Ovary (tissue), 7 donors: ENCODE measurements at regions not wholly inside any gene's neighbourhood (a gene's known extent, or its start where the extent isn't known, plus 50 kb on each side); places are given as distances from the start of the nearest gene placed in this dataset.

Experiments used
- DNase-seq, 5 donors: peaks; one replicate each; pipeline ENCODE4 v3.0.0-alpha.2; 2019 to 2020
- H3K27ac ChIP-seq, 2 donors: fragments of 200-600 bp; one replicate each; pipeline versions ENCODE4 v1.5.1 to v1.8.0; 2019 to 2022
- H3K27me3 ChIP-seq: fragments of 200-600 bp; one replicate; pipeline ENCODE4 v1.8.0; 2022
- H3K36me3 ChIP-seq: fragments of 200-600 bp; sonication (generic); one replicate; pipeline ENCODE4 v1.5.1; 2019
- H3K4me1 ChIP-seq: one replicate; pipeline ENCODE4 v1.8.1; 2013; ENCODE audit warnings: mild to moderate bottlenecking, moderate library complexity; ENCODE audit not compliant: insufficient read depth
- H3K4me3 ChIP-seq: fragments of 200-600 bp; sonication (generic); one replicate; pipeline ENCODE4 v1.5.1; 2017
- H3K9me3 ChIP-seq, 2 donors: fragments of 200-600 bp in 1 of 2; sonication (generic) in 1 of 2; one replicate each; pipeline versions ENCODE4 v1.5.1 to v1.8.1; 2013 to 2019; ENCODE audit warnings: mild to moderate bottlenecking in 1 of 2, moderate library complexity in 1 of 2
- EP300 ChIP-seq: sonication (generic); formaldehyde crosslinking; IDR thresholded peaks from one replicate; pipeline ENCODE4 v1.6.1; 2017; ENCODE audit warnings: antibody characterized with exemption
- POLR2A ChIP-seq: fragments of 450-650 bp; IDR thresholded peaks from one replicate; pipeline ENCODE4 v1.6.1; 2017; ENCODE audit warnings: antibody characterized with exemption, mild to moderate bottlenecking, moderate library complexity
- WGBS, 3 donors: extraction: QIAGEN DNeasy Blood & Tissue Kit in 1 of 3; methylation state at CpG; one replicate each; pipeline versions ENCODE4 v1.1.5 to v1.1.7; 2013 to 2017; 5-methylcytosine and 5-hydroxymethylcytosine counted together
- intact Hi-C, 4 donors: fragments of 100-400 bp; cut with DNase I; formaldehyde crosslinking; loops; one replicate each; pipeline versions ENCODE4 v1.11.0 to v1.15.1; 2022 to 2023
- TF ChIP-seq, protein P1 (sequence below), 3 donors: fragments of 450-650 bp in 2 of 3; fragments of 200-600 bp in 1 of 3; IDR thresholded peaks; one replicate each; pipeline versions ENCODE4 v1.5.1 to v1.8.0; 2016 to 2022; ENCODE audit warnings: antibody characterized with exemption in 3 of 3, mild to moderate bottlenecking in 1 of 3
- donor health status: DM: no; HTN: no; CAD: no; lungs with moderate emphysema.
- donor health status: DM: no; HTN: no; CAD: no.
- donor health status: Bipolar disorder and iron deficiency.
- donor health status: DM: no; HTN: no; CAD: no.
- donor health status: DM: yes; HTN: yes; CAD: no.

DNA sequence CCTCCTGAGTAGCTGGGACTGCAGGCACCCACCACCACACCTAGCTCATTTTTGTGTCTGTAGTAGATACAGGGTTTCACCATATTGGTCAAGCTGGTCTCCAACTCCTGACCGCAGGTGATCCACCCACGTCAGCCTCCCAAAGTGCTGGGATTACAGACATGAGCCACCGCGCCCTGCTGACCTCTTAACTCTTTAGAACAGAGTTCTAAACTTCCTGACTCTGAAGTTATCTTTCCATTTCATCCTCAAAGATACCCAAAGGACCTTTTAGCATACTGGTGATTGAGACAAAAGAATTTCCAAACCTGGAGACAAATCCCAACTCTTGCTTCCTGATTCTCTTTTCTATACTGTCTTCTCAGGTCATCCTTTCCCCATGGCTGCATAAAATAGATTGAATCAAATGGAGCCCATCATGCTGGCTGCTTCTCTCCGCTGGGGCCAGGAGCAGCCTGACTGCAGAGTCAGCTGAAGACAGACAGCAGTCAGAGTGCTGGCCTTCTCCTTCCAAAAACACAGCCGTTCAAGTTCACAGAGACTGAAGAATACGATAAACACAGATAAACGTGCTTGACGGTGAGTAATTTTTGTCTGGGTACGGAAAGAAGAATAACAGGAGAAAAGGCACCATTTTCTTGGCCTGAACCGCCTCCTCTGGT, 76.5 kb upstream of the ATF7IP2 start:
- no peaks in the 10 kb centered on the region for H3K36me3 ChIP-seq
- no peak overlapping the region for H3K27ac ChIP-seq
- no peaks in the 10 kb centered on the region for H3K27me3 ChIP-seq
- no peaks in the 10 kb centered on the region for H3K4me1 ChIP-seq
- DNase-seq = no peak
- 61 to 75% (median 64%) methylated on average over 11 of the region's 11 CpGs for WGBS, 3 donors
- intact Hi-C loops = no loop called here
- H3K9me3 ChIP-seq = no peaks in the 10 kb centered on the region
- no peak overlapping the region for H3K4me3 ChIP-seq
- TF ChIP-seq, protein P1, sequence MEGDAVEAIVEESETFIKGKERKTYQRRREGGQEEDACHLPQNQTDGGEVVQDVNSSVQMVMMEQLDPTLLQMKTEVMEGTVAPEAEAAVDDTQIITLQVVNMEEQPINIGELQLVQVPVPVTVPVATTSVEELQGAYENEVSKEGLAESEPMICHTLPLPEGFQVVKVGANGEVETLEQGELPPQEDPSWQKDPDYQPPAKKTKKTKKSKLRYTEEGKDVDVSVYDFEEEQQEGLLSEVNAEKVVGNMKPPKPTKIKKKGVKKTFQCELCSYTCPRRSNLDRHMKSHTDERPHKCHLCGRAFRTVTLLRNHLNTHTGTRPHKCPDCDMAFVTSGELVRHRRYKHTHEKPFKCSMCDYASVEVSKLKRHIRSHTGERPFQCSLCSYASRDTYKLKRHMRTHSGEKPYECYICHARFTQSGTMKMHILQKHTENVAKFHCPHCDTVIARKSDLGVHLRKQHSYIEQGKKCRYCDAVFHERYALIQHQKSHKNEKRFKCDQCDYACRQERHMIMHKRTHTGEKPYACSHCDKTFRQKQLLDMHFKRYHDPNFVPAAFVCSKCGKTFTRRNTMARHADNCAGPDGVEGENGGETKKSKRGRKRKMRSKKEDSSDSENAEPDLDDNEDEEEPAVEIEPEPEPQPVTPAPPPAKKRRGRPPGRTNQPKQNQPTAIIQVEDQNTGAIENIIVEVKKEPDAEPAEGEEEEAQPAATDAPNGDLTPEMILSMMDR (IDR thresholded peaks at IDR 0.05) = no peak
- TF ChIP-seq POLR2A (no peak), EP300 (no peak)

DNA sequence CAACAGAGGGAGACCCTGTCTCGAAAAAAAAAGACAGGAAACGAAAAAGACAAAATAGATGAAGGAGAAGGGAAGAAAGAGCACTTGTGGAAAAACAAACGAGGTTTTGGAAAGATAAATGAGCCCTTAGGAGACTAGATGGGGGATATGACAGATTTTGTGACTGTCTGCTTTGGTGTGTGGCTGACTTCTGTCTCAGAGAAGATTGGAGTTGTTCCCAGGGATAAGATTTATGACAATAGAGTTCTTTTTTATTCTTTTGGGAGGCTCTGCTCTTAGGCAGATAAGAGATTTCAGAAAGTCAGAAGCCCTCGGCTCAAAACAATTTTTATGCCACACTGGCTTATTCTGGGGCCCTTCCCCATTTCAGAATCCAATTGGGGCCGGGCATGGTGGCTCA, 73.9 kb upstream of the ATF7IP2 start:
- Histone ChIP-seq H3K27me3 (no peaks in the 10 kb centered on the region), H3K9me3 (no peaks in the 10 kb centered on the region), H3K4me1 (no peaks in the 10 kb centered on the region), H3K4me3 (no peak overlapping the region), H3K36me3 (no peaks in the 10 kb centered on the region), H3K27ac (no peak overlapping the region)
- TF ChIP-seq, protein P1 (IDR thresholded peaks at IDR 0.05) = no peak
- no peak for TF ChIP-seq EP300
- no peak for TF ChIP-seq POLR2A
- WGBS, 3 donors = 42 to 55% (median 53%) methylated on average over 5 of the region's 5 CpGs
- intact Hi-C loops = loop anchor here in 3 of 4 donors (10.0 kb wide), 1 partner anchor 193 kb away; no protein-coding TSS in a partner anchor
- no peak for DNase-seq

DNA sequence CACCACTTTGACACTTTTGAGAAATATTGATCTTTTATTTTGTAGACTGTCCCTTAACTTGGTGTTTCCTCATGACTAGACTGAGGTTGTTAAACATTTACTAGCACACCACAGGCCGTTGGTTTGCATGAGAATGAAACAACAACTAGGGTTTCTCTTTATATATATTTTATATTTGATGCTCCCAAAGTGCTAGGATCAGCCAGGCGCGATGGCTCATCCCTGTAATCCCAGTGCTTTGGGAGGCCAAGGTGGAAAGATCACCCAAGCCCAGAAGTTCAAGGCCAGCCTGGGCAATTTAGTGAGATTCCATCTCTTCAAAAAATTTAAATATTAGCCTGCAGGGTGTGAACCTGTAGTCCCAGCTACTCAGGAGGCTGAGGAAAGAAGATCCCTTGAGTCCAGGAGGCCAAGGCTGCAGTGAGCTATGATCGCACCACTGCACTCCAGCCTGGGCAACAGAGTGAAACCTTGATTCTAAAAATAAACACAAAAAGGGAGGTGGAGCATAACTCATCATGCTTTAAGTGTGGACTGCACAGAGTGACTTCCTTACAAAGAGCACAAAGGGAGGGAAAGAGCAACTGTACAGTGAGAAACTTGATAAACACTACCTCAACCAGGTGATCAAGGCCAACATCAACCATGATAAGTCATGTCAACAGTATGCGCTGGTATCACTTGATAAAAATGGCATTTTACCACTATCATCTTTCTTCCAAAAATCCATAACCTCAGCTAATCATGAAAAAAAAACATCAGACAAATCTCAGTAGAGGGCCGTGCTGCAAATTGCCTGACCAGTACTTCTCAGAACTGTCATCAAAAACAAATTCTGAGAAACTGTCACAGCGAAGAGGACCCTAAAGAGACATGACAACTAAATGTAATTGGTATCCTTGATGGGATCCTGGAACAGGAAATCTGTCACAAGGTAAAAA, 72.8 kb upstream of the ATF7IP2 start:
- Histone ChIP-seq H3K4me1 (no peaks in the 10 kb centered on the region), H3K36me3 (no peaks in the 10 kb centered on the region), H3K27ac (no peak overlapping the region), H3K4me3 (no peak overlapping the region), H3K9me3 (no peaks in the 10 kb centered on the region), H3K27me3 (no peaks in the 10 kb centered on the region)
- WGBS, 3 donors = 46 to 64% (median 51%) methylated on average over 7 of the region's 7 CpGs
- no peak for DNase-seq
- TF ChIP-seq EP300 (no peak), POLR2A (no peak)
- TF ChIP-seq, protein P1 (IDR thresholded peaks at IDR 0.05) = no peak
- intact Hi-C loops = loop anchor here in 3 of 4 donors (10.0 kb wide), 1 partner anchor 192 kb away; no protein-coding TSS in a partner anchor

DNA sequence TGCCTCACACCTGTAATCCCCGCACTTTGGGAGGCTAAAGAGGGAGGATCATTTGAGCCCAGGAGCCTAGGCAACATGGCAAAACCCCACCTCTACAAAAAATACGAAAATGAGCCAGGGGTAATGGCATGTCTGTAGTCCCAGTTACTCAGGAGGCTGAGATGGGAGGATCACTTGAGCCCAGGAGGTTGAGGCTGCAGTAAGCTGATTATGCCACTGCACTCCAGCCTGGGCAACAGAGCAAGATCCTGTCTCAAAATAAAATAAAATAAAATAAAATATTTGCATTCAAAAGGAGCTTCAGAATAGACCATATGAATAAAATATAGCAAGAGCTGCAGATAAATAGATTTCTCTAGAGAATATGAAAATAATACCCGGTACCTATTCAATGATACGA, 71.5 kb upstream of the ATF7IP2 start:
- WGBS, 3 donors = 66 to 76% (median 72%) methylated on average over 4 of the region's 4 CpGs
- TF ChIP-seq POLR2A = no peak
- TF ChIP-seq EP300 = no peak
- TF ChIP-seq, protein P1 (IDR thresholded peaks at IDR 0.05) = no peak
- intact Hi-C loops = loop anchor here in 3 of 4 donors (10.0 kb wide), 1 partner anchor 190 kb away; no protein-coding TSS in a partner anchor

More for the DNA sequence above, 71.5 kb upstream of the ATF7IP2 start:
- H3K36me3 ChIP-seq = no peaks in the 10 kb centered on the region
- no peaks in the 10 kb centered on the region for H3K9me3 ChIP-seq
- H3K27ac ChIP-seq = no peak overlapping the region
- H3K4me3 ChIP-seq = no peak overlapping the region
- no peaks in the 10 kb centered on the region for H3K4me1 ChIP-seq
- no peaks in the 10 kb centered on the region for H3K27me3 ChIP-seq
- no peak for DNase-seq
